Mesothelial cell of epicardium (in vitro differentiated cells): ENCODE measurements at regions not wholly inside any gene's neighbourhood (a gene's known extent, or its start where the extent isn't known, plus 50 kb on each side); places are given as distances from the start of the nearest gene placed in this dataset.

ENCODE experiments used
- DNase-seq, 2 experiments: peaks; one replicate each; pipeline ENCODE4 v3.0.0; 2021; ENCODE audit warnings: low spot score in 2 of 2; ENCODE audit not compliant: unreplicated experiment in 2 of 2
- H3K27ac Mint-ChIP-seq: 2 replicates; pipeline ENCODE4 v1.8.0; 2021; ENCODE audit warnings: mixed read lengths
- H3K27me3 Mint-ChIP-seq: 2 replicates; pipeline ENCODE4 v1.8.0; 2021; ENCODE audit warnings: low read depth, mixed read lengths
- H3K36me3 Mint-ChIP-seq: 2 replicates; pipeline ENCODE4 v1.8.0; 2021; ENCODE audit warnings: mixed read lengths
- H3K4me1 Mint-ChIP-seq: 2 replicates; pipeline ENCODE4 v1.8.0; 2021; ENCODE audit warnings: mixed read lengths
- H3K4me3 Mint-ChIP-seq: 2 replicates; pipeline ENCODE4 v1.8.0; 2021; ENCODE audit warnings: mild to moderate bottlenecking, moderate library complexity, mixed read lengths
- H3K9me3 Mint-ChIP-seq: 2 replicates; pipeline ENCODE4 v1.8.0; 2021; ENCODE audit warnings: mixed read lengths
- CTCF ChIP-seq: fragments of 200-600 bp; sonication (generic); IDR thresholded peaks from one replicate; pipeline ENCODE4 v1.5.0; 2021; ENCODE audit warnings: antibody characterized with exemption; ENCODE audit not compliant: unreplicated experiment

GRCh38 chr3:18070944-18071343, 328.5 kb upstream of the TBC1D5 start:
- peaks cover 3% of the 10 kb centered on the region for H3K9me3 Mint-ChIP-seq
- no peak for DNase-seq
- no peak overlapping the region for H3K27ac Mint-ChIP-seq
- TF ChIP-seq CTCF = no peak
- no peak overlapping the region for H3K4me3 Mint-ChIP-seq
- H3K27me3 Mint-ChIP-seq = no peaks in the 10 kb centered on the region
- H3K36me3 Mint-ChIP-seq = peaks cover 6% of the 10 kb centered on the region
- H3K4me1 Mint-ChIP-seq = peaks cover 6% of the 10 kb centered on the region

- no peak for DNase-seq
- Mint-ChIP-seq H3K36me3 (peaks cover 6% of the 10 kb centered on the region), H3K9me3 (peaks cover 3% of the 10 kb centered on the region), H3K27ac (no peak overlapping the region), H3K4me3 (no peak overlapping the region), H3K4me1 (no peaks in the 10 kb centered on the region), H3K27me3 (no peaks in the 10 kb centered on the region)
- TF ChIP-seq CTCF = no peak
These were observed 327.8 kb upstream of the TBC1D5 start for GRCh38 chr3:18070231-18070630.

GRCh38 chr3:18069568-18069967, 327.1 kb upstream of the TBC1D5 start:
- peaks cover 6% of the 10 kb centered on the region for H3K36me3 Mint-ChIP-seq
- H3K27me3 Mint-ChIP-seq = no peaks in the 10 kb centered on the region
- no peak overlapping the region for H3K4me3 Mint-ChIP-seq
- no peak overlapping the region for H3K27ac Mint-ChIP-seq
- DNase-seq = no peak
- peaks cover 3% of the 10 kb centered on the region for H3K9me3 Mint-ChIP-seq
- H3K4me1 Mint-ChIP-seq = no peaks in the 10 kb centered on the region
- no peak for TF ChIP-seq CTCF

- peaks cover 13% of the 10 kb centered on the region for H3K9me3 Mint-ChIP-seq
- no peak for TF ChIP-seq CTCF
- no peak for DNase-seq
- H3K27ac Mint-ChIP-seq = no peak overlapping the region
- no peak overlapping the region for H3K4me3 Mint-ChIP-seq
- peaks cover 12% of the 10 kb centered on the region for H3K36me3 Mint-ChIP-seq
- no peaks in the 10 kb centered on the region for H3K4me1 Mint-ChIP-seq
- no peaks in the 10 kb centered on the region for H3K27me3 Mint-ChIP-seq
These were observed 324.6 kb upstream of the TBC1D5 start for GRCh38 chr3:18066899-18067582.

GRCh38 chr3:18064586-18064985, 322.2 kb upstream of the TBC1D5 start:
- TF ChIP-seq CTCF = no peak
- H3K4me1 Mint-ChIP-seq = no peaks in the 10 kb centered on the region
- H3K9me3 Mint-ChIP-seq = peaks cover 17% of the 10 kb centered on the region
- H3K27ac Mint-ChIP-seq = no peak overlapping the region
- H3K27me3 Mint-ChIP-seq = no peaks in the 10 kb centered on the region
- H3K36me3 Mint-ChIP-seq = peaks cover 12% of the 10 kb centered on the region
- DNase-seq = no peak
- H3K4me3 Mint-ChIP-seq = no peak overlapping the region

GRCh38 chr3:18062657-18063025, 320.2 kb upstream of the TBC1D5 start:
- peaks cover 6% of the 10 kb centered on the region for H3K36me3 Mint-ChIP-seq
- DNase-seq = no peak
- peaks cover 18% of the 10 kb centered on the region for H3K4me1 Mint-ChIP-seq
- H3K9me3 Mint-ChIP-seq = peaks cover 15% of the 10 kb centered on the region
- H3K27me3 Mint-ChIP-seq = no peaks in the 10 kb centered on the region
- no peak overlapping the region for H3K4me3 Mint-ChIP-seq
- no peak overlapping the region for H3K27ac Mint-ChIP-seq
- no peak for TF ChIP-seq CTCF
